Loucy (cell line): ENCODE measurements at regions not wholly inside any gene's neighbourhood (a gene's known extent, or its start where the extent isn't known, plus 50 kb on each side); places are given as distances from the start of the nearest gene placed in this dataset.

Experiments
- H2AFZ ChIP-seq: fragments of 200-600 bp; sonication (generic); 2 replicates; pipeline ENCODE4 v1.6.0; 2016; ENCODE audit warnings: antibody characterized with exemption, mild to moderate bottlenecking, low read length, moderate library complexity
- H3F3A ChIP-seq: fragments of 200-600 bp; 2 replicates; pipeline ENCODE4 v1.6.0; 2016; ENCODE audit warnings: antibody characterized with exemption, low read depth, mild to moderate bottlenecking
- H3K27me3 ChIP-seq: fragments of 200-600 bp; sonication (generic); 2 replicates; pipeline ENCODE4 v1.6.1; 2014; ENCODE audit warnings: low read length, mild to moderate bottlenecking; ENCODE audit not compliant: insufficient read depth, poor library complexity, severe bottlenecking
- H3K36me3 ChIP-seq: fragments of 200-600 bp; sonication (generic); 2 replicates; pipeline ENCODE4 v1.6.1; 2016; ENCODE audit warnings: low read length; ENCODE audit not compliant: insufficient read depth
- H3K4me1 ChIP-seq: fragments of 200-600 bp; sonication (generic); 2 replicates; pipeline ENCODE4 v1.5.1; 2014; ENCODE audit warnings: low read length, mild to moderate bottlenecking; ENCODE audit not compliant: insufficient read depth, poor library complexity, severe bottlenecking
- H3K4me2 ChIP-seq: fragments of 200-600 bp; sonication (generic); 2 replicates; pipeline ENCODE4 v1.6.0; 2014; ENCODE audit warnings: antibody characterized with exemption, low read length, low read depth, mild to moderate bottlenecking; ENCODE audit not compliant: poor library complexity, severe bottlenecking
- H3K4me3 ChIP-seq: fragments of 200-600 bp; sonication (generic); 2 replicates; pipeline ENCODE4 v1.5.1; 2014; ENCODE audit warnings: low read length, mild to moderate bottlenecking, mixed read lengths; ENCODE audit not compliant: poor library complexity, severe bottlenecking
- H3K79me2 ChIP-seq: fragments of 200-600 bp; sonication (generic); 2 replicates; pipeline ENCODE4 v1.6.1; 2014; ENCODE audit warnings: low read length; ENCODE audit not compliant: insufficient read depth
- H3K9ac ChIP-seq: fragments of 200-600 bp; sonication (generic); 2 replicates; pipeline ENCODE4 v1.6.0; 2014; ENCODE audit warnings: mild to moderate bottlenecking, low read depth, low read length, moderate library complexity; ENCODE audit not compliant: poor library complexity, severe bottlenecking
- H3K9me2 ChIP-seq: fragments of 200-600 bp; sonication (generic); replicated peaks from 2 replicates; pipeline ENCODE4 v1.6.1; 2016; ENCODE audit warnings: low read depth, low read length, mixed read lengths
- H3K9me3 ChIP-seq: fragments of 200-600 bp; sonication (generic); 2 replicates; pipeline ENCODE4 v1.6.1; 2014; ENCODE audit warnings: mild to moderate bottlenecking, antibody characterized with exemption, low read length, low read depth; ENCODE audit not compliant: insufficient read depth
- H4K20me1 ChIP-seq: fragments of 200-600 bp; sonication (generic); 2 replicates; pipeline ENCODE4 v1.6.0; 2014; ENCODE audit warnings: antibody characterized with exemption, low read length, mild to moderate bottlenecking; ENCODE audit not compliant: insufficient read depth, poor library complexity, severe bottlenecking
- CTCF ChIP-seq: fragments of 200-600 bp; sonication (generic); conservative IDR thresholded peaks from 2 replicates; pipeline ENCODE4 v1.5.1; 2014; ENCODE audit warnings: mild to moderate bottlenecking, antibody characterized with exemption, low read length
- EZH2phosphoT487 ChIP-seq: fragments of 200-600 bp; IDR thresholded peaks from 2 replicates; pipeline ENCODE4 v1.6.1; 2018; ENCODE audit warnings: antibody characterized with exemption, mild to moderate bottlenecking, moderate library complexity, borderline replicate concordance

GRCh38 chrX:55142206-55142918 is 53.5 kb downstream of the PAGE2 start:
- Histone ChIP-seq H3K4me3 (no peak overlapping the region), H3K36me3 (no peaks in the 10 kb centered on the region), H3K79me2 (no peaks in the 10 kb centered on the region), H3K9ac (no peak overlapping the region), H4K20me1 (no peaks in the 10 kb centered on the region), H3K27me3 (no peaks in the 10 kb centered on the region), H3F3A (no peaks in the 10 kb centered on the region), H3K9me2 (no peaks in the 10 kb centered on the region), H3K9me3 (no peaks in the 10 kb centered on the region), H3K4me1 (no peaks in the 10 kb centered on the region), H2AFZ (no peak overlapping the region), H3K4me2 (no peak overlapping the region)
- TF ChIP-seq EZH2phosphoT487 = no peak
- TF ChIP-seq CTCF = no peak

- TF ChIP-seq CTCF (no peak), EZH2phosphoT487 (no peak)
- no peak overlapping the region for H3K4me2 ChIP-seq
- H3K27me3 ChIP-seq = no peaks in the 10 kb centered on the region
- H3K9me3 ChIP-seq = no peaks in the 10 kb centered on the region
- H4K20me1 ChIP-seq = no peaks in the 10 kb centered on the region
- no peaks in the 10 kb centered on the region for H3K79me2 ChIP-seq
- no peak overlapping the region for H3K9ac ChIP-seq
- H3K4me3 ChIP-seq = no peak overlapping the region
- no peaks in the 10 kb centered on the region for H3F3A ChIP-seq
- H3K36me3 ChIP-seq = no peaks in the 10 kb centered on the region
- no peaks in the 10 kb centered on the region for H3K9me2 ChIP-seq
- no peak overlapping the region for H2AFZ ChIP-seq
- H3K4me1 ChIP-seq = no peaks in the 10 kb centered on the region
These were observed 54.1 kb downstream of the PAGE2 start for GRCh38 chrX:55142919-55143310.

- Histone ChIP-seq H4K20me1 (no peaks in the 10 kb centered on the region), H3K27me3 (no peaks in the 10 kb centered on the region), H3K4me1 (no peaks in the 10 kb centered on the region), H3K9ac (no peak overlapping the region), H3K9me2 (no peaks in the 10 kb centered on the region), H3F3A (no peaks in the 10 kb centered on the region), H3K36me3 (no peaks in the 10 kb centered on the region), H3K79me2 (no peaks in the 10 kb centered on the region), H3K4me3 (no peak overlapping the region), H3K4me2 (no peak overlapping the region), H2AFZ (no peak overlapping the region), H3K9me3 (no peaks in the 10 kb centered on the region)
- no peak for TF ChIP-seq EZH2phosphoT487
- no peak for TF ChIP-seq CTCF
These were observed 54.8 kb downstream of the PAGE2 start for GRCh38 chrX:55143621-55144020.
